ENCODE measurements at regions not wholly inside any gene's neighbourhood (a gene's known extent, or its start where the extent isn't known, plus 50 kb on each side); places are given as distances from the start of the nearest gene placed in this dataset.

DNA sequence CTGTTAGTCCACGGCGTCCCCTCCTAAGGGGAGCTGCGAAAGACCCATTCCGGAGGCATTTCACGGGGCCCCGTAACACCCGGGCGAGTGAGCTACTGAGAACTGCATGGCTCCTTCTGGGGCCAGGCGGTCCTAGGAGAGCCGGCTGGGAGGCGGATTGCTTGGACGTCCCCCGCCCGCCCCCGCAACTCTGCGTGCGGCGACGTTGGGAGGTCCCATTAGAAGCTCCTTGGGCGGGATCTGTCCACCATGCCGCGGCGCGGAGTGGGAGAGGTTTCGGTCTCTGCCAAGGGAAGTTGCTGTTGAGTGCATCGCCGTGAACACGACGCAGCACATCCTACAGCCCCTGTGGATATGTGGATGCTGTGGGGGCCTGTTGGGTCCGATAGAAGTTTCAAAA, 85.4 kb upstream of the IGFBP7 start:
- TF ChIP-seq CTCF (IDR thresholded peaks at IDR 0.05) (no peak), POLR2A (IDR thresholded peaks at IDR 0.05) (no peak), EP300 (IDR thresholded peaks at IDR 0.05) (no peak)
